ENCODE measurements at regions not wholly inside any gene's neighbourhood (a gene's known extent, or its start where the extent isn't known, plus 50 kb on each side); places are given as distances from the start of the nearest gene placed in this dataset.

- peaks cover 0 to 9% (median 0%) of the 10 kb centered on the region in 3 donors for H3K4me1 Mint-ChIP-seq
- Histone ChIP-seq H3K4me3 (ENCODE audit: control insufficient read depth in 1 of 2, extremely low read depth in 1 of 2, low read length in 1 of 2) (no peak overlapping the region), H3K9me3 (peaks cover 4% of the 10 kb centered on the region), H3K36me3 (ENCODE audit: control insufficient read depth in 2 of 2, extremely low read depth in 1 of 2, insufficient read depth in 1 of 2, low read length in 1 of 2) (peaks cover 9 to 12% of the 10 kb centered on the region in 2 donors), H3K27ac (ENCODE audit: low read length) (no peak overlapping the region), H3K27me3 (replicated peaks in 1 of 2; ENCODE audit: control insufficient read depth in 2 of 2, extremely low read depth in 1 of 2, insufficient read depth in 2 of 2, low read length in 1 of 2) (no peaks in the 10 kb centered on the region), H3K4me1 (ENCODE audit: control insufficient read depth in 1 of 2, extremely low read depth in 1 of 2, insufficient read depth in 2 of 2, low read length in 2 of 2) (no peaks in the 10 kb centered on the region)
- no CpG with 5 or more reads among the region's 2 CpGs for WGBS (ENCODE audit: insufficient coverage)
- H3K27me3 Mint-ChIP-seq = no peaks in the 10 kb centered on the region
- H3K4me3 Mint-ChIP-seq = no peak overlapping the region
- H3K36me3 Mint-ChIP-seq = peaks cover 80% of the 10 kb centered on the region
- ATAC-seq (replicated peaks in 1 of 4) (no peak), DNase-seq (no peak)
- ChIA-PET CTCF (no interaction called here), POLR2A (interaction anchor here in 1 of 2 donors (0.8 kb wide), 1 partner anchor 11 kb away, joined by 3 read pairs; no protein-coding TSS in a partner anchor)
- no peak overlapping the region for H3K27ac Mint-ChIP-seq
- peaks cover 16 to 40% (median 30%) of the 10 kb centered on the region in 3 donors for H3K9me3 Mint-ChIP-seq
These were observed 66.3 kb upstream of the NUDT6 start for GRCh38 chr4:122988696-122989095.

GRCh38 chr4:122990891-122991290, 68.5 kb upstream of the NUDT6 start:
- ATAC-seq (replicated peaks in 1 of 4) (no peak), DNase-seq (no peak)
- peaks cover 15 to 32% (median 22%) of the 10 kb centered on the region in 3 donors for H3K9me3 Mint-ChIP-seq
- no peak overlapping the region for H3K27ac Mint-ChIP-seq
- H3K9me3 ChIP-seq = peaks cover 4% of the 10 kb centered on the region
- WGBS (ENCODE audit: insufficient coverage) = 83% methylated on average over 1 of the region's 2 CpGs
- no peak overlapping the region for H3K4me3 Mint-ChIP-seq
- CTCF ChIA-PET = no interaction called here
- H3K27ac ChIP-seq (ENCODE audit: low read length) = no peak overlapping the region
- no peaks in the 10 kb centered on the region for H3K4me1 Mint-ChIP-seq
- H3K4me3 ChIP-seq (ENCODE audit: control insufficient read depth in 1 of 2, extremely low read depth in 1 of 2, low read length in 1 of 2) = no peak overlapping the region
- H3K36me3 Mint-ChIP-seq = peaks cover 65% of the 10 kb centered on the region
- no peaks in the 10 kb centered on the region for H3K27me3 Mint-ChIP-seq
- H3K36me3 ChIP-seq (ENCODE audit: control insufficient read depth in 2 of 2, extremely low read depth in 1 of 2, insufficient read depth in 1 of 2, low read length in 1 of 2) = peaks cover 7 to 9% of the 10 kb centered on the region in 2 donors
- POLR2A ChIA-PET = no interaction called here
- no peaks in the 10 kb centered on the region for H3K4me1 ChIP-seq (ENCODE audit: control insufficient read depth in 1 of 2, extremely low read depth in 1 of 2, insufficient read depth in 2 of 2, low read length in 2 of 2)
- no peaks in the 10 kb centered on the region for H3K27me3 ChIP-seq (replicated peaks in 1 of 2; ENCODE audit: control insufficient read depth in 2 of 2, extremely low read depth in 1 of 2, insufficient read depth in 2 of 2, low read length in 1 of 2)

- Histone ChIP-seq H3K9me3 (peaks cover 2% of the 10 kb centered on the region), H3K4me1 (ENCODE audit: control insufficient read depth in 1 of 2, extremely low read depth in 1 of 2, insufficient read depth in 2 of 2, low read length in 2 of 2) (no peaks in the 10 kb centered on the region), H3K27me3 (replicated peaks in 1 of 2; ENCODE audit: control insufficient read depth in 2 of 2, extremely low read depth in 1 of 2, insufficient read depth in 2 of 2, low read length in 1 of 2) (no peaks in the 10 kb centered on the region), H3K27ac (ENCODE audit: low read length) (no peak overlapping the region), H3K36me3 (ENCODE audit: control insufficient read depth in 2 of 2, extremely low read depth in 1 of 2, insufficient read depth in 1 of 2, low read length in 1 of 2) (peaks cover 7 to 9% of the 10 kb centered on the region in 2 donors), H3K4me3 (ENCODE audit: control insufficient read depth in 1 of 2, extremely low read depth in 1 of 2, low read length in 1 of 2) (no peak overlapping the region)
- peaks cover 64% of the 10 kb centered on the region for H3K36me3 Mint-ChIP-seq
- DNase-seq (no peak), ATAC-seq (replicated peaks in 1 of 4) (no peak)
- H3K4me3 Mint-ChIP-seq = no peak overlapping the region
- ChIA-PET POLR2A (interaction anchor here in 1 of 2 donors (0.6 kb wide), 1 partner anchor 11 kb away, joined by 3 read pairs; no protein-coding TSS in a partner anchor), CTCF (no interaction called here)
- H3K4me1 Mint-ChIP-seq = no peaks in the 10 kb centered on the region
- no peak overlapping the region for H3K27ac Mint-ChIP-seq
- H3K27me3 Mint-ChIP-seq = no peaks in the 10 kb centered on the region
- peaks cover 15 to 22% (median 18%) of the 10 kb centered on the region in 3 donors for H3K9me3 Mint-ChIP-seq
These were observed 69.7 kb upstream of the NUDT6 start for GRCh38 chr4:122992057-122992456.

- H3K4me1 Mint-ChIP-seq = no peaks in the 10 kb centered on the region
- ChIA-PET POLR2A (interaction anchor here in 1 of 2 donors (0.6 kb wide), 1 partner anchor 12 kb away, joined by 3 read pairs; no protein-coding TSS in a partner anchor), CTCF (no interaction called here)
- H3K4me1 ChIP-seq (ENCODE audit: control insufficient read depth in 1 of 2, extremely low read depth in 1 of 2, insufficient read depth in 2 of 2, low read length in 2 of 2) = no peaks in the 10 kb centered on the region
- peaks cover 7 to 9% of the 10 kb centered on the region in 2 donors for H3K36me3 ChIP-seq (ENCODE audit: control insufficient read depth in 2 of 2, extremely low read depth in 1 of 2, insufficient read depth in 1 of 2, low read length in 1 of 2)
- WGBS (ENCODE audit: insufficient coverage) = no CpG with 5 or more reads among the region's 2 CpGs
- peaks cover 65% of the 10 kb centered on the region for H3K36me3 Mint-ChIP-seq
- no peak overlapping the region for H3K27ac ChIP-seq (ENCODE audit: low read length)
- H3K4me3 ChIP-seq (ENCODE audit: control insufficient read depth in 1 of 2, extremely low read depth in 1 of 2, low read length in 1 of 2) = no peak overlapping the region
- DNase-seq (no peak), ATAC-seq (replicated peaks in 1 of 4) (no peak)
- no peak overlapping the region for H3K27ac Mint-ChIP-seq
- no peaks in the 10 kb centered on the region for H3K27me3 ChIP-seq (replicated peaks in 1 of 2; ENCODE audit: control insufficient read depth in 2 of 2, extremely low read depth in 1 of 2, insufficient read depth in 2 of 2, low read length in 1 of 2)
- H3K4me3 Mint-ChIP-seq = no peak overlapping the region
- peaks cover 11 to 17% (median 16%) of the 10 kb centered on the region in 3 donors for H3K9me3 Mint-ChIP-seq
- peaks cover 2% of the 10 kb centered on the region for H3K9me3 ChIP-seq
- H3K27me3 Mint-ChIP-seq = no peaks in the 10 kb centered on the region
These were observed 70.2 kb upstream of the NUDT6 start for GRCh38 chr4:122992641-122993040.

- no peak for DNase-seq
- Histone ChIP-seq H3K9me3 (no peaks in the 10 kb centered on the region), H3K27me3 (replicated peaks in 1 of 2; ENCODE audit: control insufficient read depth in 2 of 2, extremely low read depth in 1 of 2, insufficient read depth in 2 of 2, low read length in 1 of 2) (no peaks in the 10 kb centered on the region), H3K36me3 (ENCODE audit: control insufficient read depth in 2 of 2, extremely low read depth in 1 of 2, insufficient read depth in 1 of 2, low read length in 1 of 2) (peaks cover 0 to 3% of the 10 kb centered on the region in 2 donors), H3K4me3 (ENCODE audit: control insufficient read depth in 1 of 2, extremely low read depth in 1 of 2, low read length in 1 of 2) (no peak overlapping the region), H3K4me1 (ENCODE audit: control insufficient read depth in 1 of 2, extremely low read depth in 1 of 2, insufficient read depth in 2 of 2, low read length in 2 of 2) (no peaks in the 10 kb centered on the region), H3K27ac (ENCODE audit: low read length) (no peak overlapping the region)
- H3K9me3 Mint-ChIP-seq = peaks cover 0 to 7% (median 2%) of the 10 kb centered on the region in 3 donors
- no peak for ATAC-seq (replicated peaks in 1 of 4)
- H3K36me3 Mint-ChIP-seq = peaks cover 40% of the 10 kb centered on the region
- no peaks in the 10 kb centered on the region for H3K27me3 Mint-ChIP-seq
- H3K4me1 Mint-ChIP-seq = no peaks in the 10 kb centered on the region
- H3K4me3 Mint-ChIP-seq = no peak overlapping the region
- ChIA-PET POLR2A (no interaction called here), CTCF (no interaction called here)
- WGBS (ENCODE audit: insufficient coverage) = 100% methylated on average over 1 of the region's 1 CpG
- H3K27ac Mint-ChIP-seq = no peak overlapping the region
These were observed 74.0 kb upstream of the NUDT6 start for GRCh38 chr4:122996350-122996749.

GRCh38 chr4:122997463-122998101, 75.2 kb upstream of the NUDT6 start:
- H3K4me3 Mint-ChIP-seq = no peak overlapping the region
- ATAC-seq (replicated peaks in 1 of 4) = no peak
- Histone ChIP-seq H3K27ac (ENCODE audit: low read length) (no peak overlapping the region), H3K27me3 (replicated peaks in 1 of 2; ENCODE audit: control insufficient read depth in 2 of 2, extremely low read depth in 1 of 2, insufficient read depth in 2 of 2, low read length in 1 of 2) (no peaks in the 10 kb centered on the region), H3K9me3 (no peaks in the 10 kb centered on the region), H3K4me1 (ENCODE audit: control insufficient read depth in 1 of 2, extremely low read depth in 1 of 2, insufficient read depth in 2 of 2, low read length in 2 of 2) (no peaks in the 10 kb centered on the region), H3K4me3 (ENCODE audit: control insufficient read depth in 1 of 2, extremely low read depth in 1 of 2, low read length in 1 of 2) (no peak overlapping the region), H3K36me3 (ENCODE audit: control insufficient read depth in 2 of 2, extremely low read depth in 1 of 2, insufficient read depth in 1 of 2, low read length in 1 of 2) (peaks cover 0 to 3% of the 10 kb centered on the region in 2 donors)
- POLR2A ChIA-PET = no interaction called here
- H3K4me1 Mint-ChIP-seq = peaks cover 0 to under 1% (median 0%) of the 10 kb centered on the region in 3 donors
- peaks cover 40% of the 10 kb centered on the region for H3K36me3 Mint-ChIP-seq
- no peak for DNase-seq
- CTCF ChIA-PET = no interaction called here
- no peak overlapping the region for H3K27ac Mint-ChIP-seq
- H3K9me3 Mint-ChIP-seq = peaks cover 0 to 7% (median 2%) of the 10 kb centered on the region in 3 donors
- H3K27me3 Mint-ChIP-seq = no peaks in the 10 kb centered on the region
- no CpG with 5 or more reads among the region's 2 CpGs for WGBS (ENCODE audit: insufficient coverage)

All from T-cell (primary cell).